Prostate gland (tissue), 2 donors: ENCODE measurements at regions not wholly inside any gene's neighbourhood (a gene's known extent, or its start where the extent isn't known, plus 50 kb on each side); places are given as distances from the start of the nearest gene placed in this dataset.

ENCODE experiments used
- DNase-seq: peaks from one replicate; pipeline ENCODE4 v3.0.0-alpha.2; 2019; ENCODE audit warnings: low spot score
- H3K27ac ChIP-seq, 2 donors: fragments of 200-600 bp; sonication (generic); 2 replicates each; pipeline ENCODE4 v1.5.1; 2017 to 2019
- H3K27me3 ChIP-seq: fragments of 200-600 bp; sonication (generic); replicated peaks from 2 replicates; pipeline ENCODE4 v1.5.1; 2019; ENCODE audit not compliant: insufficient read depth
- H3K36me3 ChIP-seq, 2 donors: fragments of 200-600 bp; sonication (generic); 1 replicate in 1 of 2; 2 replicates in 1 of 2; pipeline versions ENCODE4 v1.5.1 to v1.8.1; 2017 to 2019
- H3K4me1 ChIP-seq: fragments of 200-600 bp; sonication (generic); replicated peaks from 2 replicates; pipeline ENCODE4 v1.5.1; 2019
- H3K4me3 ChIP-seq, 2 donors: fragments of 200-600 bp; sonication (generic); 2 replicates each; pipeline ENCODE4 v1.5.1; 2017 to 2019
- H3K9me3 ChIP-seq: fragments of 200-600 bp; sonication (generic); 2 replicates; pipeline ENCODE4 v1.5.1; 2017
- CTCF ChIP-seq, 4 experiments: fragments of 200-600 bp in 2 of 4; fragments of 450-650 bp in 2 of 4; sonication (generic) in 2 of 4; IDR thresholded peaks; 1 replicate in 3 of 4; 2 replicates in 1 of 4; pipeline ENCODE4 v1.5.1; 2016 to 2019; ENCODE audit warnings: antibody characterized with exemption in 4 of 4, mild to moderate bottlenecking in 2 of 4, moderate library complexity in 2 of 4
- POLR2A ChIP-seq: fragments of 450-650 bp; IDR thresholded peaks from one replicate; pipeline ENCODE4 v1.6.1; 2016; ENCODE audit warnings: antibody characterized with exemption, mild to moderate bottlenecking
- POLR2AphosphoS5 ChIP-seq: sonication (generic); formaldehyde crosslinking; IDR thresholded peaks from one replicate; pipeline ENCODE4 v1.6.1; 2017; ENCODE audit warnings: antibody characterized with exemption
- WGBS: methylation state at CpG from one replicate; pipeline ENCODE4 v1.1.5; 2018; 5-methylcytosine and 5-hydroxymethylcytosine counted together
- intact Hi-C: fragments of 100-400 bp; cut with DNase I; formaldehyde crosslinking; loops from one replicate; pipeline ENCODE4 v1.14.2; 2022

DNA sequence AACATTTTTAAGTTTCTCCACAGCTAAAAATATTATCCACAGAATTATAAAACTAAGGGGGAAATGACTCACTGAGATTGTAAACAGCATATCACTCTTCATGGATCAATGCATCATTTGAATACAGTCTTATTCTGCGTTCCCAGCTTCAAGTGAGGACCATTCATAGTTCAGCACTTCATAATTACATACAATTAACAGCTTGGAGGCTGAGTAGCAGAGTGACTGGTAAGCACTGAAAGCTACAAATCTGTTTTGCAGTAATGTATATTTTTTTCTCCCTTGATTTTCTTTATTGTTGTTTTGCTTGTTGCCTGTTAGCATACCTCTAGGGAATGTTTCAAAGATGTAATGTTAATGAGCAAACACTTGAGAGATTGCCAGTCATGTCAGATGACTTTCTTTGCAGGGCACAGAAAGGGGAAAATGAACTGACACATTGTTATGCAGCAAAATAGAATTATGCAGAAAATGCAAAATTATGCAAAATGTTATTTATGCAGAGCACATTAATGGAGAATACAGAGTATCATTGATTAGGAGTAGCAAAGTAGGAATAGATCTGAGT is 138.6 kb downstream of the RPS29 start:
- Histone ChIP-seq H3K36me3 (no peaks in the 10 kb centered on the region), H3K27ac (no peak overlapping the region), H3K4me3 (no peak overlapping the region), H3K9me3 (no peaks in the 10 kb centered on the region), H3K27me3 (no peaks in the 10 kb centered on the region), H3K4me1 (no peaks in the 10 kb centered on the region)
- no peak for DNase-seq
- intact Hi-C loops: no loop called here
- 79% methylated on average over 1 of the region's 1 CpG for WGBS
- TF ChIP-seq POLR2A (no peak), POLR2AphosphoS5 (no peak), CTCF (IDR thresholded peaks at IDR 0.05) (no peak)

GRCh38 chr14:49446801-49447200 is 139.4 kb downstream of the RPS29 start:
- WGBS: 72% methylated on average over 2 of the region's 2 CpGs

GRCh38 chr14:49438256-49438770 is 147.9 kb downstream of the RPS29 start:
- intact Hi-C loops: no loop called here
- no peaks in the 10 kb centered on the region for H3K4me1 ChIP-seq
- H3K4me3 ChIP-seq: no peak overlapping the region
- no peaks in the 10 kb centered on the region for H3K36me3 ChIP-seq
- DNase-seq: no peak
- WGBS: 61% methylated on average over 4 of the region's 4 CpGs
- H3K27me3 ChIP-seq: no peaks in the 10 kb centered on the region
- TF ChIP-seq POLR2AphosphoS5 (no peak), CTCF (IDR thresholded peaks at IDR 0.05) (no peak), POLR2A (no peak)
- no peaks in the 10 kb centered on the region for H3K9me3 ChIP-seq
- no peak overlapping the region for H3K27ac ChIP-seq

More at GRCh38 chr14:49446801-49447200, 139.4 kb downstream of the RPS29 start:
- H3K27me3 ChIP-seq: no peaks in the 10 kb centered on the region
- H3K4me1 ChIP-seq: no peaks in the 10 kb centered on the region
- no peak overlapping the region for H3K4me3 ChIP-seq
- TF ChIP-seq POLR2A (no peak), POLR2AphosphoS5 (no peak), CTCF (IDR thresholded peaks at IDR 0.05) (no peak)
- H3K36me3 ChIP-seq: no peaks in the 10 kb centered on the region
- intact Hi-C loops: no loop called here
- no peak for DNase-seq
- H3K9me3 ChIP-seq: no peaks in the 10 kb centered on the region
- no peak overlapping the region for H3K27ac ChIP-seq

- Histone ChIP-seq H3K4me1 (no peaks in the 10 kb centered on the region), H3K4me3 (no peak overlapping the region), H3K27ac (no peak overlapping the region), H3K27me3 (no peaks in the 10 kb centered on the region), H3K9me3 (no peaks in the 10 kb centered on the region), H3K36me3 (no peaks in the 10 kb centered on the region)
- 93% methylated on average over 2 of the region's 2 CpGs for WGBS
- DNase-seq: no peak
- intact Hi-C loops: no loop called here
- TF ChIP-seq CTCF (IDR thresholded peaks at IDR 0.05) (no peak), POLR2AphosphoS5 (no peak), POLR2A (no peak)
These were observed 158.1 kb downstream of the RPS29 start for GRCh38 chr14:49428076-49428475.

GRCh38 chr14:49427117-49427516 is 159.1 kb downstream of the RPS29 start:
- WGBS: 57% methylated on average over 8 of the region's 8 CpGs
- no peaks in the 10 kb centered on the region for H3K36me3 ChIP-seq
- TF ChIP-seq CTCF (IDR thresholded peaks at IDR 0.05) (no peak), POLR2A (no peak), POLR2AphosphoS5 (no peak)
- no peak for DNase-seq
- H3K4me1 ChIP-seq: no peaks in the 10 kb centered on the region
- intact Hi-C loops: no loop called here
- H3K9me3 ChIP-seq: no peaks in the 10 kb centered on the region
- H3K4me3 ChIP-seq: no peak overlapping the region
- H3K27ac ChIP-seq: no peak overlapping the region
- no peaks in the 10 kb centered on the region for H3K27me3 ChIP-seq
